Head of caudate nucleus (tissue), 42 donors: ENCODE measurements at regions not wholly inside any gene's neighbourhood (a gene's known extent, or its start where the extent isn't known, plus 50 kb on each side); places are given as distances from the start of the nearest gene placed in this dataset.
"Not testable (repeated sequence)": the region's sequence is repeated elsewhere in the genome, so short reads cannot be mapped to it uniquely, and the experiment has no call there.

Experiments used
- DNase-seq, 42 donors: peaks; one replicate each; pipeline versions ENCODE4 v3.0.0 to v3.0.0-alpha.2; 2020 to 2021; ENCODE audit warnings: mixed read lengths in 7 of 42
- intact Hi-C: fragments of 100-400 bp; cut with DNase I; formaldehyde crosslinking; loops from one replicate; pipeline ENCODE4 v1.15.0; 2022

- DNase-seq = peak in 27 of 42 donors; percentile 11 to 75 (median 40)
- intact Hi-C loops = loop anchor here (10.0 kb wide), 1 partner anchor 153 kb away; no protein-coding TSS in a partner anchor
Observed at GRCh38 chr1:14261395-14261794, 337.1 kb upstream of the KAZN start.

DNA sequence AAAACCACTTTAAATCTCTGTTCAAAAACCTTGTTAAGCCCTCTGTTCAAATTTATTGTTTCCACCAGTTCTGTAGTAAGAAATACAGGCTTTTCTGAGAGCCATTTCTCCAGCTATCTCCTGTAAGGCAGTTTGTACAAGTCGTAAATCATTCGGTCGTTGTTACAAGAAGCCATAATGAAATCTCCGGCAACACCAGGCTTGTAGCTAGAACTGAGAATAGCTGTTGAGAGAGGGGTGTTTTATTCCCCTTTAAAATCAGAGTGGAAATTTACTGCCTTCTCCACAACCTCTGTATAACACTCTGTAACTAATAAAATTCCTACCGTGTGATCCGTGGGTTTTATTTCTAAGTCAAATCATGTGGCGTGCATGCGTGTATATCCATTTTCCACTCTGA is 335.8 kb upstream of the KAZN start:
- peak in 4 of 42 donors; percentile 15 to 35 (median 30) for DNase-seq
- intact Hi-C loops = loop anchor here (10.0 kb wide), 1 partner anchor 152 kb away; no protein-coding TSS in a partner anchor

GRCh38 chr1:14263225-14263624 is 335.3 kb upstream of the KAZN start:
- intact Hi-C loops = loop anchor here (10.0 kb wide), 1 partner anchor 152 kb away; no protein-coding TSS in a partner anchor
- DNase-seq = no peak

DNA sequence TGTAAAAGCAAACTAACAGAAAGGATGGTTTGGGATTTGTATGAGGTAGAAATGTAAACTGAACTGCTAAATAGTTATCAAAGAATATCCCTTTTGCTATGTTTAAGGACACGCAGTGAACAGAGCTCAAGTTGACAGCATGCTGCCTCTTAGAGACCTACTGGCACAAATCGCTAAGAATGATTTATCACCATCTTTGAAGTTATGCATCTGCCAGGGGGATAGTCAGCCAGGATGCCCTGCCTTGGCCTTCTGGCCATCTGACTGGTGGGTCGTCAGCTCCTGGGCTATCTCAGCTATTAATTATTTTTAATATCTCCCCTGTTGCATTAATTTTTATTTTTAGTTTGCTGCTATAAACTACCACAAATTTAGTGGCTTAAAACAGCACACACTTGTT is 334.8 kb upstream of the KAZN start:
- no peak for DNase-seq
- intact Hi-C loops = loop anchor here (10.0 kb wide), 1 partner anchor 151 kb away; no protein-coding TSS in a partner anchor

- DNase-seq = no peak
- intact Hi-C loops = loop anchor here (10.0 kb wide), 1 partner anchor 149 kb away; no protein-coding TSS in a partner anchor
Observed at GRCh38 chr1:14265495-14265894, 333.0 kb upstream of the KAZN start.

GRCh38 chr1:14267991-14268390 is 330.5 kb upstream of the KAZN start:
- no peak for DNase-seq
- intact Hi-C loops = loop anchor here (10.0 kb wide), 1 partner anchor 147 kb away; no protein-coding TSS in a partner anchor

- intact Hi-C loops = no loop called here
- no peak for DNase-seq
Observed at GRCh38 chr1:14270821-14271220, 327.7 kb upstream of the KAZN start.

GRCh38 chr1:14273811-14274210 is 324.7 kb upstream of the KAZN start:
- DNase-seq = no peak
- intact Hi-C loops = no loop called here

DNA sequence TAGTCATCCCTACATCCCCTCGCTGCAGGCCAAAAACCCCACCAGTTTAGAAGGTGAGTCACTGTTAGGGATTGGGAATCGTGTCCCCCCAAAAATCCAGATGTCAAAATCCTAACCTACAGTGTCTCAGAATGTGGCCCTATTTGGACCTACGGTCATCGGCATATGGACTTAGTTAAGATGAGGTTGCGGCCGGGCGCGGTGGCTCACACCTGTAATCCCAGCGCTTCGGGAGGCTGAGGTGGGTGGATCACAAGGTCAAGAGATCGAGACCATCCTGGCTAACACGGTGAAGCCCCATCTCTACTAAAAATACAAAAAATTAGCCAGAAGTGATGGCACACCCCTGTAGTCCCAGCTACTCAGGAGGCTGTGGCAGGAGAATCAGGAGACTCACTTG is 318.6 kb upstream of the KAZN start:
- intact Hi-C loops = not testable (repeated sequence)

GRCh38 chr1:14280909-14281308 is 317.6 kb upstream of the KAZN start:
- intact Hi-C loops = no loop called here
- no peak for DNase-seq

More for the DNA sequence above, 318.6 kb upstream of the KAZN start:
- not testable (repeated sequence) for DNase-seq

- no peak for DNase-seq
- intact Hi-C loops = no loop called here
Observed at GRCh38 chr1:14281412-14281811, 317.1 kb upstream of the KAZN start.

- intact Hi-C loops = no loop called here
- peak in 1 of 42 donors; percentile 7 for DNase-seq
Observed at GRCh38 chr1:14282707-14283106, 315.8 kb upstream of the KAZN start.

DNA sequence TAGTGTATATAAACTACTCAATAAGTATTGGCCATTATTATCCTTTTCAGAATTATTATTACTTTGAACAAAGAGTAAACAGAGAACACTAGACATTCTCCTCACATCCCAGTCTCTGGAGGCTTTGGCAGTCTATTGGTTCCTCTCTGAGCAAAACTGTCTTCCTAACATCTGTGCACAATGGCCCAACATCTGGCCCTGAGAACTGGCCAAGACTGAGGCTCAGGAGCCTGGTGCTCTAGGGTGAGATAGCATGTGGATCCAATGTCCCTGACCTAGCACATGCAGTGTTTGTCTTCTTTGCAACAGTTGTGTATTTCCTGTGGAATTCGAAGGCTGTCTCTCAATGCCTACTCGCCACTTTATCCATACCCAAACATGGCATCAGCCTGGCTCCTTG is 313.2 kb upstream of the KAZN start:
- intact Hi-C loops = no loop called here
- DNase-seq = no peak

- DNase-seq, intact Hi-C loops: not testable (repeated sequence)
Observed at GRCh38 chr1:14291182-14291581, 307.3 kb upstream of the KAZN start.

DNA sequence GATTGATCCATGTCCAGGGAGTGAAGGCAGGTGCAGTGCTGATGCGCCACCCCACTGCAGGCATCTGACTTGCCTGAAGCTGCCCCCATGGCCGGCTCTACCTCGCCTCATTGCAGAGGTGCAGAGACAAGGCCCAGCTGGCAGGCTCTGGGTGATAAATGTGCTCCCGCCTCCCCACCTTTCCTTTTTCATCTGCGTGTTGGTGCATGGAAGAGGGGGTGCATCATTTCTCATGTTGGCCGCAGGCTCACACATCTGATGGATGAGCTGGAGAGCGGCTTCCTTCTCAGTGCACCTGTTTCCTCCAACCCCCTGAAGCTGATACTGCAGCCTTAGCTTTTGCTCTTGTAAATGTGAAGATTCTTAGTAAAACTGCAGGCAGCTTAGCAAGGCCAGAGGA is 306.0 kb upstream of the KAZN start:
- no peak for DNase-seq
- intact Hi-C loops = no loop called here

DNA sequence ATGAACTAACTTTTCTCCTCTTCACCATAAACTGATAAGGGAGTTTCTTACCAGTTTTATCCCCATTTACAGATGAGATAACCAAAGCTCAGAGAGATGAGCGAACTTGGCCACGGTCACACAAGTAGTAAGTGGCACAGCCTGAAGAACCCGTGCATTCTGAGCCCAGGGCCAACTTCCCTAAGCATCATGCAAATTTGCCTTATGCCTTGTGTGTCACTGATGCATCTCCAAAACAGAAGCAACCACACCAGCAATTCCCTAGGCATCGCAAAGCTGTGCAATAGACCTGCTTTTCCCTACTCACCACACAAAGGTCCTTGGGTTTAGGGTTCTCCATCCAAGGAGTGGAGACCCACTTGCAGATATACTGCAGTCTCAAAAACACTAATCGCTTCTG is 304.5 kb upstream of the KAZN start:
- DNase-seq = no peak
- intact Hi-C loops = no loop called here

DNA sequence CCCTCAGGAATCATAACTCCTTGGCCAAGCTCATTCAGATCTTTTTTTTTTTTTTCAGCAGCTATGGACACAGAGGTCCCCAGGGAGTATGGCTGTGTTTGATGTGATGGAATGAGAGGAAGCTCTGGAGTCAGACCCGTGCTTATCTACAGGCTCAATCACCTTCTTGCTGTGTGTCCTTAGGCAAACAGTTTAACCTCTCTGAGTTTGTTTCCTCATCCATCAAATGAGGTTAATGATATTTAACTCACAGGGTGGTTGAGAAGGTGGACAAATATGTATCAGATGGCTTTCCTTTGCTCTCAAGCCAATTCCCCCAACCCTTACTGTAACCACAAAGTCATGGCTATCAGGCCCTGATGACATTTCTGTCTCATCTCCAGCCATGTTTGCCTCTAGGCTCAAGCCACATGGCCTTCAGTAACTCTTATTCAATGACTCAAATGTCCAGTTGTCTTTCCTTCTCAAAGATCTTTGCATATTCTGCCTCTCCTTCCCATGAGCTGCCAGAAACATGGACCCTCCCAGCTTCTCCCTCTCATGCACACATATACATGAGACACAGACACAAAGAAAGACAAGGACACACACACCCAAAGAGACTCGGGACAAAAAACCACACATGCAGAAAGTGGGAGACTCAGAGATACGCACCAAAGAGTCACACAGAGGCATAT is 303.5 kb upstream of the KAZN start:
- DNase-seq = no peak
- intact Hi-C loops = no loop called here

DNA sequence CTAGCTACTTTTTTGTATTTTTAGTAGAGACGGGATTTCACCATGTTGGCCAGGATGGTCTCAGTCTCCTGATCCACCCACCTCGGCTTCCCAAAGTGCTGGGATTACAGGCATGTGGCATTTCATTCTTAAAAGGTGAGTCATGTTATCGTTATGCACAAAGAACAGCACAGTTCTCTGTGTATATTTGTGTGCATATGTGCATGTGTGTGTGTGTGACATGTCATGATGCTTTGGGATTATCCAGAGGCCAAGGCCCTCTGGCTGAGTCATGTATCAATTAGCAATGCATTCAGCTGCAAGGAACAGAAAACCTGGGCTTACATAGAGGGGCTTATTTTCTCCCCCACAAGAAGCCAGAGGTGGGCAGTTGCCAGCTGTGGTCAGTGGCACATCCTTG is 301.7 kb upstream of the KAZN start:
- no peak for DNase-seq

GRCh38 chr1:14297356-14297755 is 301.1 kb upstream of the KAZN start:
- intact Hi-C loops = no loop called here
- DNase-seq = no peak

More for the DNA sequence above, 301.7 kb upstream of the KAZN start:
- intact Hi-C loops = no loop called here

GRCh38 chr1:14298806-14299205 is 299.7 kb upstream of the KAZN start:
- DNase-seq = no peak
- intact Hi-C loops = no loop called here
